GM19397 (cell line): ENCODE measurements at regions not wholly inside any gene's neighbourhood (a gene's known extent, or its start where the extent isn't known, plus 50 kb on each side); places are given as distances from the start of the nearest gene placed in this dataset.

Experiments used
- ATAC-seq: cut with Tn5 transposase; IDR thresholded peaks from one replicate; pipeline ENCODE4 v1.9.1; 2021; ENCODE audit warnings: mild to moderate bottlenecking, moderate library complexity; ENCODE audit not compliant: unreplicated experiment

GRCh38 chr7:46203926-46204325, 282.9 kb upstream of the IGFBP3 start:
- no peak for ATAC-seq

- no peak for ATAC-seq
These were observed 281.3 kb upstream of the IGFBP3 start for GRCh38 chr7:46202379-46202778.

- ATAC-seq, result no peak
These were observed 280.9 kb upstream of the IGFBP3 start for GRCh38 chr7:46201961-46202360.

- no peak for ATAC-seq
These were observed 277.6 kb upstream of the IGFBP3 start for GRCh38 chr7:46198701-46199100.

GRCh38 chr7:46197785-46198540, 276.9 kb upstream of the IGFBP3 start:
- no peak for ATAC-seq

- no peak for ATAC-seq
These were observed 274.9 kb upstream of the IGFBP3 start for GRCh38 chr7:46195934-46196333.

GRCh38 chr7:46192271-46192670, 271.2 kb upstream of the IGFBP3 start:
- no peak for ATAC-seq

GRCh38 chr7:46191776-46192175, 270.7 kb upstream of the IGFBP3 start:
- no peak for ATAC-seq

GRCh38 chr7:46191296-46191695, 270.2 kb upstream of the IGFBP3 start:
- no peak for ATAC-seq

- ATAC-seq, result no peak
These were observed 268.3 kb upstream of the IGFBP3 start for GRCh38 chr7:46189255-46189790.

GRCh38 chr7:46186131-46186530, 265.1 kb upstream of the IGFBP3 start:
- no peak for ATAC-seq

- ATAC-seq, result no peak
These were observed 258.1 kb upstream of the IGFBP3 start for GRCh38 chr7:46179061-46179610.

GRCh38 chr7:46178661-46179060, 257.6 kb upstream of the IGFBP3 start:
- no peak for ATAC-seq

GRCh38 chr7:46177821-46178220, 256.7 kb upstream of the IGFBP3 start:
- ATAC-seq, result no peak

- ATAC-seq, result no peak
These were observed 254.1 kb upstream of the IGFBP3 start for GRCh38 chr7:46175221-46175620.

GRCh38 chr7:46174196-46174580, 253.1 kb upstream of the IGFBP3 start:
- ATAC-seq, result no peak

- no peak for ATAC-seq
These were observed 252.6 kb upstream of the IGFBP3 start for GRCh38 chr7:46173476-46174195.

- ATAC-seq, result no peak
These were observed 249.7 kb upstream of the IGFBP3 start for GRCh38 chr7:46170792-46171191.

GRCh38 chr7:46170021-46170420, 248.9 kb upstream of the IGFBP3 start:
- ATAC-seq, result no peak

GRCh38 chr7:46169384-46169755, 248.3 kb upstream of the IGFBP3 start:
- ATAC-seq, result no peak

- ATAC-seq, result no peak
These were observed 247.8 kb upstream of the IGFBP3 start for GRCh38 chr7:46168671-46169383.
